ENCODE measurements at regions not wholly inside any gene's neighbourhood (a gene's known extent, or its start where the extent isn't known, plus 50 kb on each side); places are given as distances from the start of the nearest gene placed in this dataset.

GRCh38 chr13:90760639-90761038 lies 586.8 kb upstream of the MIR17HG start:
- H3K27me3 ChIP-seq (replicated peaks; ENCODE audit: insufficient read depth), result no peaks in the 10 kb centered on the region
- WGBS, result 79% methylated on average over 1 of the region's 1 CpG
- H3K9me3 ChIP-seq, result no peaks in the 10 kb centered on the region
- H3K4me3 ChIP-seq, result no peak overlapping the region
- H3K36me3 ChIP-seq, result no peaks in the 10 kb centered on the region
- no peaks in the 10 kb centered on the region for H3K4me1 ChIP-seq (replicated peaks)
- DNase-seq (ENCODE audit: low spot score), result no peak
- H3K27ac ChIP-seq, result no peak overlapping the region
- TF ChIP-seq POLR2AphosphoS5 (IDR thresholded peaks at IDR 0.05) (no peak), POLR2A (IDR thresholded peaks at IDR 0.05) (no peak)
- TF ChIP-seq, protein P1, sequence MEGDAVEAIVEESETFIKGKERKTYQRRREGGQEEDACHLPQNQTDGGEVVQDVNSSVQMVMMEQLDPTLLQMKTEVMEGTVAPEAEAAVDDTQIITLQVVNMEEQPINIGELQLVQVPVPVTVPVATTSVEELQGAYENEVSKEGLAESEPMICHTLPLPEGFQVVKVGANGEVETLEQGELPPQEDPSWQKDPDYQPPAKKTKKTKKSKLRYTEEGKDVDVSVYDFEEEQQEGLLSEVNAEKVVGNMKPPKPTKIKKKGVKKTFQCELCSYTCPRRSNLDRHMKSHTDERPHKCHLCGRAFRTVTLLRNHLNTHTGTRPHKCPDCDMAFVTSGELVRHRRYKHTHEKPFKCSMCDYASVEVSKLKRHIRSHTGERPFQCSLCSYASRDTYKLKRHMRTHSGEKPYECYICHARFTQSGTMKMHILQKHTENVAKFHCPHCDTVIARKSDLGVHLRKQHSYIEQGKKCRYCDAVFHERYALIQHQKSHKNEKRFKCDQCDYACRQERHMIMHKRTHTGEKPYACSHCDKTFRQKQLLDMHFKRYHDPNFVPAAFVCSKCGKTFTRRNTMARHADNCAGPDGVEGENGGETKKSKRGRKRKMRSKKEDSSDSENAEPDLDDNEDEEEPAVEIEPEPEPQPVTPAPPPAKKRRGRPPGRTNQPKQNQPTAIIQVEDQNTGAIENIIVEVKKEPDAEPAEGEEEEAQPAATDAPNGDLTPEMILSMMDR (IDR thresholded peaks at IDR 0.05), result no peak
- intact Hi-C loops (cut with DNase I), result no loop called here

GRCh38 chr13:90763476-90764150 lies 583.9 kb upstream of the MIR17HG start:
- WGBS, result 78% methylated on average over 2 of the region's 2 CpGs
- Histone ChIP-seq H3K9me3 (no peaks in the 10 kb centered on the region), H3K4me1 (replicated peaks) (no peaks in the 10 kb centered on the region), H3K27ac (no peak overlapping the region), H3K36me3 (no peaks in the 10 kb centered on the region), H3K4me3 (no peak overlapping the region), H3K27me3 (replicated peaks; ENCODE audit: insufficient read depth) (no peaks in the 10 kb centered on the region)
- no peak for TF ChIP-seq POLR2A (IDR thresholded peaks at IDR 0.05)
- TF ChIP-seq, protein P1 (IDR thresholded peaks at IDR 0.05), result no peak
- no peak for TF ChIP-seq POLR2AphosphoS5 (IDR thresholded peaks at IDR 0.05)
- DNase-seq (ENCODE audit: low spot score), result no peak
- intact Hi-C loops (cut with DNase I), result no loop called here

- no peak for DNase-seq (ENCODE audit: low spot score)
- Histone ChIP-seq H3K4me3 (no peak overlapping the region), H3K27ac (no peak overlapping the region), H3K27me3 (replicated peaks; ENCODE audit: insufficient read depth) (no peaks in the 10 kb centered on the region), H3K36me3 (no peaks in the 10 kb centered on the region), H3K9me3 (no peaks in the 10 kb centered on the region), H3K4me1 (replicated peaks) (no peaks in the 10 kb centered on the region)
- 50% methylated on average over 1 of the region's 1 CpG for WGBS
- TF ChIP-seq, protein P1 (IDR thresholded peaks at IDR 0.05), result no peak
- no peak for TF ChIP-seq POLR2AphosphoS5 (IDR thresholded peaks at IDR 0.05)
- no peak for TF ChIP-seq POLR2A (IDR thresholded peaks at IDR 0.05)
- intact Hi-C loops (cut with DNase I), result no loop called here
Observed at GRCh38 chr13:90766386-90766902, 581.0 kb upstream of the MIR17HG start.

- DNase-seq (ENCODE audit: low spot score), result no peak
- Histone ChIP-seq H3K27me3 (replicated peaks; ENCODE audit: insufficient read depth) (no peaks in the 10 kb centered on the region), H3K27ac (no peak overlapping the region), H3K4me3 (no peak overlapping the region), H3K4me1 (replicated peaks) (no peaks in the 10 kb centered on the region), H3K9me3 (no peaks in the 10 kb centered on the region), H3K36me3 (no peaks in the 10 kb centered on the region)
- WGBS, result 76% methylated on average over 3 of the region's 3 CpGs
- TF ChIP-seq POLR2AphosphoS5 (IDR thresholded peaks at IDR 0.05) (no peak), POLR2A (IDR thresholded peaks at IDR 0.05) (no peak)
- TF ChIP-seq, protein P1 (IDR thresholded peaks at IDR 0.05), result no peak
- intact Hi-C loops (cut with DNase I), result no loop called here
Observed at GRCh38 chr13:90768116-90768515, 579.4 kb upstream of the MIR17HG start.

DNA sequence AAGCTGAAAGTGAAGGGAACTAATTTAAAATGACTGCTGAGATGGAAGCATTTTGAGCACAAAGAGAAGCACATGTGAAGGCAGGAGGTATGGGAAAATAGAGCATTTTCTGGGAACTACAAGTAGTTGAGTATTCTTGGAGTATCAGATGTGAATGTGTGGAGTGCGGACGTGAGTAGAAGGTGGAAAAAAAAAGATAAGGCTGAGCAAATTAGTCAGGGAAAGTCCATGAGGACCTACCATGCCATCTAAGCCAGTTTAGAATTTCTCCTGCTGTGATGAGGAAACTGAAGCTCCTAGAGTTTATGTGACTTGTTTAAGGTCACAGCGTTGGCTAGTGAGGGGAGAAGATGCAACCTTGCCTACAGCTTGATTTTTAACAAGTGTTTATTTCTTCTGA lies 578.1 kb upstream of the MIR17HG start:
- H3K4me3 ChIP-seq, result no peak overlapping the region
- no peaks in the 10 kb centered on the region for H3K36me3 ChIP-seq
- intact Hi-C loops (cut with DNase I), result no loop called here
- H3K27ac ChIP-seq, result no peak overlapping the region
- TF ChIP-seq POLR2A (IDR thresholded peaks at IDR 0.05), result no peak
- no peak for TF ChIP-seq POLR2AphosphoS5 (IDR thresholded peaks at IDR 0.05)
- TF ChIP-seq, protein P1 (IDR thresholded peaks at IDR 0.05), result no peak
- no peaks in the 10 kb centered on the region for H3K27me3 ChIP-seq (replicated peaks; ENCODE audit: insufficient read depth)
- no peaks in the 10 kb centered on the region for H3K9me3 ChIP-seq
- 79% methylated on average over 3 of the region's 3 CpGs for whole genome bisulfite sequencing
- no peak for DNase-seq (ENCODE audit: low spot score)
- H3K4me1 ChIP-seq (replicated peaks), result no peaks in the 10 kb centered on the region

Measured in prostate gland (tissue), 2 donors.